ENCODE measurements at regions not wholly inside any gene's neighbourhood (a gene's known extent, or its start where the extent isn't known, plus 50 kb on each side); places are given as distances from the start of the nearest gene placed in this dataset.
"Not testable (repeated sequence)": the region's sequence is repeated elsewhere in the genome, so short reads cannot be mapped to it uniquely, and the experiment has no call there.

DNA sequence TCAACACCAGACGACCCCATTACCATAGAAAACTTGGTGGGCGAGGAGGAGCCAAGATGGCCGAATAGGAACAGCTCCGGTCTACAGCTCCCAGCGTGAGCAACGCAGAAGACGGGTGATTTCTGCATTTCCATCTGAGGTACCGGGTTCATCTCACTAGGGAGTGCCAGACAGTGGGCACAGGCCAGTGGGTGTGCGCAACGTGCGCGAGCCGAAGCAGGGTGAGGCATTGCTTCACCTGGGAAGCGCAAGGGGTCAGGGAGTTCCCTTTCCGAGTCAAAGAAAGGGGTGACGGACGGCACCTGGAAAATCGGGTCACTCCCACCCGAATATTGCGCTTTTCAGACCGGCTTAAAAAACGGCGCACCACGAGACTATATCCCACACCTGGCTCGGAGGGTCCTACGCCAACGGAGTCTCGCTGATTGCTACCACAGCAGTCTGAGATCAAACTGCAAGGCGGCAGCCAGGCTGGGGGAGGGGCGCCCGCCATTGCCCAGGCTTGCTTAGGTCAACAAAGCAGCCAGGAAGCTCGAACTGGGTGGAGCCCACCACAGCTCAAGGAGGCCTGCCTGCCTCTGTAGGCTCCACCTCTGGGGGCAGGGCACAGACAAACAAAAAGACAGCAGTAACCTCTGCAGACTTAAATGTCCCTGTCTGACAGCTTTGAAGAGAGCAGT, 2000.1 kb upstream of the CELF4 start:
- DNase-seq (ENCODE audit: low spot score), result not testable (repeated sequence)

DNA sequence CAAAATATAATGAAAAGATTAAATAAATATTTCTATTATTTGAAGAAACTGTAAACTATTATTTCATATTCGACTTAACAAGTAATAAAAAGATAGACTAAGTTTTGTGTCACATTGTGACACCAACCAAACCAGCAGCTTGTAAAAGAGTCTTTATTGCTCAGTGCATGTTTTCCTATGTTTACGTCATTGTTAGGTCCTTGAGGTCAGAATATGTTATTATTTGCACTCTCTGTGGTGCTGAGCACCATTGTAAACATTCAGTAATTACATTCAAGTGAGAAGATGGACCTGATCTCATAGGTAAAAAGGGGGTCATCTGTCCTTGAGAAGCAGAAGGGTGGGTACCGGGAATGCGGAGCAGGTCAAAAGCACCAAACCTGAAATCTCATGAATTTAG, 1999.1 kb upstream of the CELF4 start:
- no peak for DNase-seq (ENCODE audit: low spot score)

- no peak for DNase-seq (ENCODE audit: low spot score)
Observed at GRCh38 chr18:39561126-39561525, 1995.5 kb upstream of the CELF4 start.

- DNase-seq (ENCODE audit: low spot score), result no peak
Observed at GRCh38 chr18:39558658-39559057, 1993.1 kb upstream of the CELF4 start.

DNA sequence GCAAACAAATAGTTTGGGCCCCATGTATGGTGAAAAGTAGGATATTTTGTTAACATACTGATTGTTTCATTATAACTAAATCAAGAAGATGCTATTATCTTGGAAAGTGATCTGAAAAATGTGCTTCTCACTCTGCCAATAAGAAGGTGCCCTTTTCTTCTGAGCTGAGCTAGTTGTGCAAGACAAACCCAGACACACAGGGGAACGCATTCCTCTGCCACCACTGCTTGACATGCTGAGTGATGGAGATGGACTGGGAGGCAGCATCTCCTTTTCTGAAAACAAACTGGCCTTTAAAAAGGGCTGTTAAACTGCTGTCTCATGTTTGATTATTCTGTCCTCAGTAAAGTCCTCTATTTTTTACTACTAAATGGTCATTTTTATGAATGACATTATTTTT, 1989.9 kb upstream of the CELF4 start:
- no peak for DNase-seq (ENCODE audit: low spot score)

DNA sequence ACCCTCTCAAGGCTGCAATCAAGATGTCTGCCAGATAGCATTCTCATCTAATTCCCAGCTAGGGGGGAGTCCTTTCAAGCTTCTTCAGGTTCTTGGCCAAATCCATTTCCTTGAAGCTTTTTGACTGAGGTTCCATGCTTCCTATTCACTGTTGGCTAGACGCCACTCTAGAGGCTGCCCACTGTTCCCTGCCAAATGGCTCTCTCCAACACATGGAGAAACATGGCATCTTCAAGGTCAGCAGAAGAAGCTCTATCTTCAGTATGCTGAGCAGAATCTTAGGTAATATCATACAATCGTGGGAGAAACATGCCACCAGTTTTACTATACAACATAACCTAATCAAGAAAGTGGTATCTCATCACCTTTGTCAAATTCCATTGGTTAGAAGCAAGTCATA, 1985.1 kb upstream of the CELF4 start:
- DNase-seq (ENCODE audit: low spot score), result no peak

DNA sequence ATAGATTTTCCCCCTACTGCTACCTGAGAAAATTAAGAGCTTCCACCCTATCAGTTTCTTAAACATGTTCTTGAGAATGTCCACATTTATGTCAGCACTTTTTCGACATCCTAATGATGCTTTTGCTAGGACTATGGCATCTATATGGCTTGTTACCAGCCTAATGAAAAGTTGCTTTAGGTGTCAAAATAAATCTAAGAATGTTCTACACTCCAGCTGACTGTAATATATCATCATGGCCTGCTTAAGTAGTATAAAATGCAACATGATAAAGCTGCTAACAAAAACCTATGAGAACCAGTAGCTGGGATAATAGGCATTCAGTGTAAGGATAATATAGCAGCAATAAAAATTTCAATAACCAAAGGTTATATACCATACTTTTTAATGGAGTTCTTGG, 1983.5 kb upstream of the CELF4 start:
- DNase-seq (ENCODE audit: low spot score), result no peak

GRCh38 chr18:39531659-39532058, 1966.1 kb upstream of the CELF4 start:
- DNase-seq (ENCODE audit: low spot score), result no peak

- DNase-seq (ENCODE audit: low spot score), result no peak
Observed at GRCh38 chr18:39529358-39529757, 1963.8 kb upstream of the CELF4 start.

GRCh38 chr18:39527465-39527864, 1961.9 kb upstream of the CELF4 start:
- no peak for DNase-seq (ENCODE audit: low spot score)

DNA sequence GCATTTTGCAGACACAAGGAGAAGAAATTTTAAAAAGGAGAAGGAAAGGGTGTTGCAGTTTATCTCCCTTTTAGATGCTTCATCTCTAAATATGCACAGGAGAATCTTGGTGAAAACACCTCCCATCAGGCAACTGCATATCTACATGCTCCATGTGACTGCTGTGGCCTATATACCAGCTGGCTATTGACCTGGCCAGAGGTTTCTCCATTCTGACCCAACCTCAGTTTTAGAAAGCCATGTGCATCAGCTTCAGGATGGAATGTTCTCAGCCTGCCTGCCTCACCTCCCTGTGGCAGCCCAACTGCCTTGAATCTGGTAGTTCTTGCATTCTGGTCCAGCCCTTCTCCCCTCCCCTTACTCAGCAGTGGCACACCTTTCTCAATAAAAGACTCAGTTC, 1958.8 kb upstream of the CELF4 start:
- DNase-seq (ENCODE audit: low spot score), result no peak

GRCh38 chr18:39523281-39523680, 1957.7 kb upstream of the CELF4 start:
- peak; percentile 47 for DNase-seq (ENCODE audit: low spot score)

DNA sequence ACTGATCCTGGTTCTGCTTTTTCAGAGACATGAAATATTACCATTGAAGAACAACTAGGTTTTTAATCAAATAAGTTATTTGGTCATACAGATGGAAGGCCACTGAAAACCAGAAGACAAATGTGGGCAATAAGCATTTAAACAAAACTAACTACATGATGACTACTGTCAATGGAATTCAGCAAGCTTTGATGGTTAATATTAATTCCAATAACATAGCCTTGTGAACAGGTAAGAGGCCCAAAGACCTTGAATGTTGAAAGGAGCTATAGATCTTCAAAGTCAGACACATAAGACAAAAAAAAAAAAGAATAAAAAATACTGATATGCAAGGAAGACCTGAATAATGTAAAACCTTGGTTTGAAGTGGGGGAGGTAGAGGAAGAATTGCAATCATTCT, 1955.6 kb upstream of the CELF4 start:
- DNase-seq (ENCODE audit: low spot score), result no peak

- DNase-seq (ENCODE audit: low spot score), result no peak
Observed at GRCh38 chr18:39519741-39520140, 1954.1 kb upstream of the CELF4 start.

GRCh38 chr18:39515299-39515698, 1949.7 kb upstream of the CELF4 start:
- DNase-seq (ENCODE audit: low spot score), result no peak

GRCh38 chr18:39513186-39513585, 1947.6 kb upstream of the CELF4 start:
- DNase-seq (ENCODE audit: low spot score), result no peak

GRCh38 chr18:39506581-39507330, 1941.2 kb upstream of the CELF4 start:
- DNase-seq (ENCODE audit: low spot score), result no peak

GRCh38 chr18:39500306-39500705, 1934.7 kb upstream of the CELF4 start:
- no peak for DNase-seq (ENCODE audit: low spot score)

DNA sequence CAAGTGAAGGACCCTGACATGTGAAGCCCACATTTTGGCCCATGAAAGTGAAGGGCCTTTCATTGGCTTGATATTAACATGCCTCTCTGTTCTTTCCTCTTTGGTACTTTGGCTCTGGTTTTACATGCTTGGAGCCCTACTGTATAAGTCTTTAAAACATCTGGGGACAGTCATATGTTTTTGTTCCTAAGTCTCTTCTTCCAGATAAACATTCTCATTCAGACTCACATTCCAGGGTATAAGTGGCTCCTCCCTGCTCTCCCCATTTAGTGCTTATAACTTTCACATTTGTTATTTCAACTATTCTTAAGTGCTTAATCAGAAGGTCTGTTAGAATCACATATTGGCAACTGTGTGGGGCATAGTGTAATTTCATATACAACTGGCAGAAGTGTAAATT, 1932.2 kb upstream of the CELF4 start:
- no peak for DNase-seq (ENCODE audit: low spot score)

GRCh38 chr18:39496986-39497385, 1931.4 kb upstream of the CELF4 start:
- no peak for DNase-seq (ENCODE audit: low spot score)

DNA sequence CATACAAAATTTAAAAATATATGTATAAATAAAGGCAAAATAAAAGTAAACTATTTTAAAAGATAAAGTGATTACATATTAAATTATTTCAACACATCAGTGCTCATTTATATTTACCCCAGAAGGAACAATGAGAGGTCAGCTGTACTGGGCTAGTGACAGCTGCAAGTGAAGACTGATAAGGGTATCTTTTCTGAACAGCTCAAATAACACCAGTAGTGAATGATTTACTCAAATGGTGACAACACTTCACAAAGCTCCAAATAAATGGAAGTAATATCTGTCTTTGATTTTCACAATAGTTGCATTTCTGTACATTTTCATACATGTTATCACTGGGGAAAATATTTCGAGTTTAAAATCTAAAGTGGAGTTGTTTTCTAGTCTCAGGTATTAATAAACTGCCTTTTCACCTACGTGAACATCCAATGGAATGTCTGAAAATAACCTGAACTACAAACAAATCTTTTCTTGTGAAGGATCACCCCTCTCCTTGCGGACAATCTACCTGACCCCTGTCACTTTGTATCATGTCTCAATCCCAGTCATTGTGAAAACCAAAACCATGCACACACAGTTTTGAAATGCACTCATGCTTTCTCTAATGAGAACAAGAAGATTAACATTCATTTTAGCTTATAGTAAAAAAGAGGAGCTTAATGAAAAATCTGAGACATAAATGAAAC, 1928.8 kb upstream of the CELF4 start:
- no peak for DNase-seq (ENCODE audit: low spot score)

DNA sequence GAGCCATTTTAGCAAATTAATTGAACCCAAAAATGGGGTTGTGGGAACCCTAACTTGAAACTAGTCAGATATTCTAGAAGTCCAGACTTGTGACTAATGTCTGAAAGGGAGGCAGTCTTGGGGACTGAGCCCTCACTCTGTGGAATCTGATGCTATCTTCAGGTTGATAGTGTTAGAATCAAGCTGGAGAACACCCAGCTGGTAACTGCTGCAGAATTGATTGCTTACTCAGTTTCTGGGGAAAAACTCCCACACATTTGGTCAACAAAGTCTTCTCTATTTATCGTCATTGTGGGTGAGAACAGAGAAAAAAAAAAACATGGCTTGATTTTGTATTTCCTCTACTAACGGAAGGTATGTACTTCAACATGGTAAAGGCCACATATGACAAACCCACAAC, 1925.8 kb upstream of the CELF4 start:
- DNase-seq (ENCODE audit: low spot score), result no peak

- no peak for DNase-seq (ENCODE audit: low spot score)
Observed at GRCh38 chr18:39489431-39489830, 1923.8 kb upstream of the CELF4 start.

Data from HT-29 (cell line).